ENCODE measurements at regions not wholly inside any gene's neighbourhood (a gene's known extent, or its start where the extent isn't known, plus 50 kb on each side); places are given as distances from the start of the nearest gene placed in this dataset.

- TF ChIP-seq POLR2AphosphoS2 (IDR thresholded peaks at IDR 0.05; ENCODE audit: low read depth, low read length) (no peak), TARDBP (CRISPR knock-in tag; IDR thresholded peaks at IDR 0.05) (no peak), RFX1 (IDR thresholded peaks at IDR 0.05) (no peak), ATF1 (CRISPR knock-in tag; IDR thresholded peaks at IDR 0.05) (no peak), RARG (CRISPR knock-in tag; IDR thresholded peaks at IDR 0.05; ENCODE audit: low read depth) (no peak), ZSCAN20 (CRISPR knock-in tag; IDR thresholded peaks at IDR 0.05; ENCODE audit: borderline replicate concordance) (no peak), BORCS8-MEF2B (CRISPR knock-in tag; IDR thresholded peaks at IDR 0.05) (no peak), ISX (CRISPR knock-in tag; conservative IDR thresholded peaks at IDR 0.05) (no peak), SP2 (CRISPR knock-in tag; IDR thresholded peaks at IDR 0.05) (no peak), ARNTL (CRISPR knock-in tag; IDR thresholded peaks at IDR 0.05) (no peak), FOXM1 (CRISPR knock-in tag; IDR thresholded peaks at IDR 0.05) (no peak), ZNF20 (CRISPR knock-in tag; IDR thresholded peaks at IDR 0.05) (no peak), GLI4 (CRISPR knock-in tag; IDR thresholded peaks at IDR 0.05; ENCODE audit: borderline replicate concordance) (no peak), CBFB (CRISPR knock-in tag; IDR thresholded peaks at IDR 0.05) (no peak), ARNT2 (CRISPR knock-in tag; IDR thresholded peaks at IDR 0.05; ENCODE audit: low read depth) (no peak)
- FAIRE-seq (no peak), ATAC-seq (no peak), DNase-seq (ENCODE audit: low spot score) (no peak)
- no TSS peak for BruUV-seq (replicated peaks)
- no peaks in the 10 kb centered on the region for H4K20me1 ChIP-seq (ENCODE audit: insufficient read depth, low read length)
- H3K9me3 ChIP-seq (ENCODE audit: low read length), result no peaks in the 10 kb centered on the region
- H3K27me3 ChIP-seq (ENCODE audit: control insufficient read depth in 1 of 2, insufficient read depth in 2 of 2, low read length in 2 of 2), result no peaks in the 10 kb centered on the region
- WGBS (ENCODE audit: low lambda C conversion rate), result 89% methylated on average over 1 of the region's 1 CpG
- intact Hi-C loops (cut with micrococcal nuclease; ENCODE audit: unreplicated experiment) (no loop called here), in situ Hi-C loops (cut with HindIII; ENCODE audit: extremely low pct_ligation_motif_present, low pct_unique_long_range_greater_than_20kb) (no loop called here)
- POLR2A ChIA-PET, result no interaction called here
- H3K79me2 ChIP-seq (ENCODE audit: insufficient read depth, low read length), result no peaks in the 10 kb centered on the region
- no peak overlapping the region for H3K4me2 ChIP-seq (ENCODE audit: low read depth, low read length)
- CTCF ChIA-PET (ENCODE audit: low intra/inter-chr PET ratio, low total read pairs), result no interaction called here
- no peak overlapping the region for H3K27ac ChIP-seq (ENCODE audit: extremely low read length, insufficient read depth, low read length)
- H2AFZ ChIP-seq (ENCODE audit: low read length), result no peak overlapping the region
- H3K36me3 ChIP-seq (replicated peaks in 1 of 2; ENCODE audit: control insufficient read depth in 1 of 2, insufficient read depth in 2 of 2, low read length in 2 of 2), result no peaks in the 10 kb centered on the region
- no peaks in the 10 kb centered on the region for H3K4me1 ChIP-seq (ENCODE audit: insufficient read depth, low read length)
- no peak overlapping the region for H3K4me3 ChIP-seq (replicated peaks in 1 of 3; ENCODE audit: insufficient read depth in 1 of 3, low read depth in 2 of 3, low read length in 3 of 3)
- H3K9ac ChIP-seq (ENCODE audit: insufficient read depth, low read depth, low read length), result no peak overlapping the region
These were observed 314.3 kb downstream of the DYSF start for GRCh38 chr2:71767663-71768062.

Data from HepG2 (cell line).